B cell (primary cell): ENCODE measurements at regions not wholly inside any gene's neighbourhood (a gene's known extent, or its start where the extent isn't known, plus 50 kb on each side); places are given as distances from the start of the nearest gene placed in this dataset.

Experiments used
- ATAC-seq: fragments of 200-7000 bp; cut with Tn5 transposase; one replicate; pipeline ENCODE4 v1.10.0; 2021; ENCODE audit warnings: low read depth, mild to moderate bottlenecking, moderate number of reproducible peaks, moderate library complexity
- CTCF ChIA-PET: fragments of 350-600 bp; sonication (Branson Sonifier 250); formaldehyde crosslinking; loops from one replicate; lab custom pipeline; 2021; ENCODE audit warnings: antibody characterized with exemption, inconsistent platforms; lab: Charles Lee
- POLR2A ChIA-PET: fragments of 350-600 bp; sonication (Branson Sonifier 250); formaldehyde crosslinking; loops from one replicate; lab custom pipeline; 2021; ENCODE audit warnings: antibody characterized with exemption; lab: Charles Lee
- DNase-seq: peaks from one replicate; pipeline ENCODE4 v3.0.0; 2013
- H2AFZ ChIP-seq: 2 replicates; pipeline ENCODE4 v1.6.1; 2012; ENCODE audit warnings: mild to moderate bottlenecking, low read depth, low read length; ENCODE audit not compliant: insufficient read depth, poor library complexity, severe bottlenecking
- H3K27ac ChIP-seq, 2 donors: 1 replicate in 1 of 2; 2 replicates in 1 of 2; pipeline ENCODE4 v1.5.1; 2012 to 2013; ENCODE audit warnings: low read length in 2 of 2, mild to moderate bottlenecking in 2 of 2, moderate library complexity in 1 of 2
- H3K27me3 ChIP-seq, 4 experiments: fragments of 200-600 bp in 1 of 4; sonication (generic) in 1 of 4; replicated peaks in 1 of 4; 1 replicate in 2 of 4; 2 replicates in 2 of 4; pipeline versions ENCODE4 v1.6.1 to v1.7.0; 2013 to 2016; ENCODE audit warnings: low read length in 3 of 4, mild to moderate bottlenecking in 2 of 4, mixed read lengths in 1 of 4, moderate library complexity in 1 of 4; ENCODE audit not compliant: insufficient read depth in 4 of 4, control insufficient read depth in 3 of 4; ENCODE audit errors: control extremely low read depth in 1 of 4
- H3K36me3 ChIP-seq, 2 experiments: replicated peaks in 1 of 2; 1 replicate in 1 of 2; 2 replicates in 1 of 2; pipeline versions ENCODE4 v1.6.1 to v1.7.1; 2013; ENCODE audit warnings: low read length in 1 of 2; ENCODE audit not compliant: insufficient read depth in 2 of 2, control insufficient read depth in 1 of 2; ENCODE audit errors: control extremely low read depth in 1 of 2, extremely low read depth in 1 of 2
- H3K4me1 ChIP-seq, 2 donors: fragments of 200-600 bp in 1 of 2; sonication (generic) in 1 of 2; 1 replicate in 1 of 2; 2 replicates in 1 of 2; pipeline versions ENCODE4 v1.5.1 to v1.6.1; 2013 to 2017; ENCODE audit warnings: low read length in 2 of 2; ENCODE audit not compliant: control insufficient read depth in 2 of 2, insufficient read depth in 2 of 2
- H3K4me2 ChIP-seq: replicated peaks from 2 replicates; pipeline ENCODE3; 2012; ENCODE audit warnings: mild to moderate bottlenecking, low read depth, low read length; ENCODE audit not compliant: poor library complexity, severe bottlenecking
- H3K4me3 ChIP-seq, 5 experiments: fragments of 200-600 bp in 1 of 5; sonication (generic) in 1 of 5; 1 replicate in 3 of 5; 2 replicates in 2 of 5; pipeline versions ENCODE4 v1.5.1 to v1.7.0; 2011 to 2016; ENCODE audit warnings: low read length in 4 of 5, mild to moderate bottlenecking in 4 of 5, low read depth in 2 of 5, control low read depth in 1 of 5, moderate library complexity in 1 of 5; ENCODE audit not compliant: insufficient read depth in 1 of 5; ENCODE audit errors: control extremely low read depth in 1 of 5, extremely low read depth in 1 of 5
- H3K79me2 ChIP-seq: fragments of 200-600 bp; sonication (generic); one replicate; pipeline ENCODE4 v1.6.0; 2016; ENCODE audit warnings: low read length; ENCODE audit not compliant: control insufficient read depth, insufficient read depth
- H3K9ac ChIP-seq: fragments of 200-600 bp; sonication (generic); 2 replicates; pipeline ENCODE4 v1.6.1; 2017; ENCODE audit warnings: mild to moderate bottlenecking, low read length, moderate library complexity
- H3K9me3 ChIP-seq, 3 donors: one replicate each; pipeline versions ENCODE4 v1.6.1 to v1.7.1; 2013; ENCODE audit warnings: low read length in 2 of 3; ENCODE audit not compliant: control insufficient read depth in 2 of 3, insufficient read depth in 1 of 3; ENCODE audit errors: control extremely low read depth in 1 of 3
- H4K20me1 ChIP-seq: 2 replicates; pipeline ENCODE4 v1.6.0; 2012; ENCODE audit warnings: mild to moderate bottlenecking, low read length; ENCODE audit not compliant: insufficient read depth, control insufficient read depth, poor library complexity, severe bottlenecking
- H3K27ac Mint-ChIP-seq: one replicate; pipeline ENCODE4 v1.8.0; 2021; ENCODE audit warnings: mixed read lengths
- H3K27me3 Mint-ChIP-seq: one replicate; pipeline ENCODE4 v1.8.0; 2021; ENCODE audit warnings: mixed read lengths
- H3K4me1 Mint-ChIP-seq: one replicate; pipeline ENCODE4 v1.8.0; 2021; ENCODE audit warnings: mixed read lengths
- H3K4me3 Mint-ChIP-seq: one replicate; pipeline ENCODE4 v1.8.0; 2021; ENCODE audit warnings: mixed read lengths
- H3K9me3 Mint-ChIP-seq: one replicate; pipeline ENCODE4 v1.8.0; 2022; ENCODE audit warnings: mixed read lengths; ENCODE audit not compliant: insufficient read depth
- EZH2 ChIP-seq: IDR thresholded peaks from 2 replicates; pipeline ENCODE4 v1.6.1; 2012; ENCODE audit warnings: borderline replicate concordance, low read depth, mild to moderate bottlenecking, moderate library complexity, low read length; ENCODE audit not compliant: insufficient read depth, poor library complexity, severe bottlenecking
- WGBS: methylation state at CpG from one replicate; pipeline ENCODE4 v1.1.5; 2013; ENCODE audit warnings: missing lambda C conversion rate; ENCODE audit not compliant: insufficient coverage; 5-methylcytosine and 5-hydroxymethylcytosine counted together
- intact Hi-C: fragments of 100-400 bp; cut with micrococcal nuclease; formaldehyde crosslinking; loops from one replicate; pipeline ENCODE4 v1.10.0; 2022
- TF ChIP-seq, protein P1 (sequence below): fragments of 200-600 bp; IDR thresholded peaks from one replicate; pipeline ENCODE4 v1.8.0; 2022; ENCODE audit warnings: antibody characterized with exemption, mild to moderate bottlenecking

DNA sequence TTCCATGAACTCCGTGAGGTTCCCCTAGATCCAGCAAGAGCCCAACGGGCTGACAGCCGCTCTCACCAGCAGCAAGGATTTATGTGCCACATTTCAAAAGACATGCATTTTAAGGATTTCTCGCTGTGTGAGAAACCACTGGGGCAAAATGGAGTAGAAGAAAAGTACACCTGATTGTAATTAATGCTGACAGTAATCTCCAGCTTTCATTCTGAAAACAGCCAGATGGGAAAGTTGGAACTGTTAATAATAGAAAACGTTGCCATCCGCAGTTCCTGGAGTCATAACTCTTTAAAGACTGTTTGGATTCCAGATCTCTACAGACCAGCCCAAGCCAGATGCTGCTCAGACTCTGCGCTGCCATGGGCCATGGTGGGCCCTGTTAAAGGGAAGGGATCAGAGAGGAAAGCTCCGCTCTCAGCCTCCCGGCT lies 216.9 kb upstream of the GLI3 start:
- Histone ChIP-seq H3K36me3 (no peaks in the 10 kb centered on the region), H3K9ac (no peak overlapping the region), H3K79me2 (no peaks in the 10 kb centered on the region), H3K4me2 (no peak overlapping the region), H4K20me1 (no peaks in the 10 kb centered on the region), H2AFZ (peak overlapping the region; percentile 17), H3K4me1 (no peaks in the 10 kb centered on the region), H3K9me3 (peaks cover 0 to 3% (median 0%) of the 10 kb centered on the region in 3 donors), H3K4me3 (no peak overlapping the region), H3K27me3 (no peaks in the 10 kb centered on the region), H3K27ac (no peak overlapping the region)
- H3K4me3 Mint-ChIP-seq, result no peak overlapping the region
- no peaks in the 10 kb centered on the region for H3K4me1 Mint-ChIP-seq
- ChIA-PET POLR2A (no interaction called here), CTCF (no interaction called here)
- WGBS, result 55% methylated on average over 8 of the region's 9 CpGs
- no peak for TF ChIP-seq EZH2
- TF ChIP-seq, protein P1, sequence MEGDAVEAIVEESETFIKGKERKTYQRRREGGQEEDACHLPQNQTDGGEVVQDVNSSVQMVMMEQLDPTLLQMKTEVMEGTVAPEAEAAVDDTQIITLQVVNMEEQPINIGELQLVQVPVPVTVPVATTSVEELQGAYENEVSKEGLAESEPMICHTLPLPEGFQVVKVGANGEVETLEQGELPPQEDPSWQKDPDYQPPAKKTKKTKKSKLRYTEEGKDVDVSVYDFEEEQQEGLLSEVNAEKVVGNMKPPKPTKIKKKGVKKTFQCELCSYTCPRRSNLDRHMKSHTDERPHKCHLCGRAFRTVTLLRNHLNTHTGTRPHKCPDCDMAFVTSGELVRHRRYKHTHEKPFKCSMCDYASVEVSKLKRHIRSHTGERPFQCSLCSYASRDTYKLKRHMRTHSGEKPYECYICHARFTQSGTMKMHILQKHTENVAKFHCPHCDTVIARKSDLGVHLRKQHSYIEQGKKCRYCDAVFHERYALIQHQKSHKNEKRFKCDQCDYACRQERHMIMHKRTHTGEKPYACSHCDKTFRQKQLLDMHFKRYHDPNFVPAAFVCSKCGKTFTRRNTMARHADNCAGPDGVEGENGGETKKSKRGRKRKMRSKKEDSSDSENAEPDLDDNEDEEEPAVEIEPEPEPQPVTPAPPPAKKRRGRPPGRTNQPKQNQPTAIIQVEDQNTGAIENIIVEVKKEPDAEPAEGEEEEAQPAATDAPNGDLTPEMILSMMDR, result no peak
- H3K27me3 Mint-ChIP-seq, result peaks cover 9% of the 10 kb centered on the region
- DNase-seq (no peak), ATAC-seq (no peak)
- intact Hi-C loops, result no loop called here
- H3K27ac Mint-ChIP-seq, result no peak overlapping the region
- H3K9me3 Mint-ChIP-seq, result no peaks in the 10 kb centered on the region

DNA sequence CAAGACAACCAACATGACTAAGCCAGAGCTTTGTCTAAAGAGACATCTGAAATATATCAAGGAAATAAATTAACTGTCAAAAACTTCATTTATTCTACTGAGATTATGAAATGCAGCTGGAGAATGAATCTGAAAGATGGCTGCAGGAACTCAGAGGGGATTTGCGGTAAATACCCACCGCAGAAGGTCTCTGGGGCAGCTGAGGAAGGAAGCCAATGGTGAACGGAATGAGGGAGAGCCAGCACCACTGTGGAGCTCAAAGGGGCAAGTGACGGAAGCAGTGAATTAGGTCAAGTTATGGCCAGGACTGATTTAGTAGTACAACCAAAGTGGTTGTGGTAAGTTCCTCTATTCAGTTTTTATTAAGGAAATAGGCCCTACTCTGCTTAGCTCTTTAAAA lies 215.3 kb upstream of the GLI3 start:
- ChIA-PET CTCF (no interaction called here), POLR2A (no interaction called here)
- Histone ChIP-seq H3K27me3 (no peaks in the 10 kb centered on the region), H4K20me1 (no peaks in the 10 kb centered on the region), H3K9me3 (peaks cover 0 to 3% (median 0%) of the 10 kb centered on the region in 3 donors), H3K27ac (no peak overlapping the region), H2AFZ (no peak overlapping the region), H3K4me3 (no peak overlapping the region), H3K4me2 (no peak overlapping the region), H3K79me2 (no peaks in the 10 kb centered on the region), H3K9ac (no peak overlapping the region), H3K36me3 (no peaks in the 10 kb centered on the region), H3K4me1 (no peaks in the 10 kb centered on the region)
- H3K9me3 Mint-ChIP-seq, result no peaks in the 10 kb centered on the region
- no peak overlapping the region for H3K27ac Mint-ChIP-seq
- DNase-seq (no peak), ATAC-seq (no peak)
- peaks cover 9% of the 10 kb centered on the region for H3K27me3 Mint-ChIP-seq
- no peak overlapping the region for H3K4me3 Mint-ChIP-seq
- no peak for TF ChIP-seq EZH2
- TF ChIP-seq, protein P1, result no peak
- no peaks in the 10 kb centered on the region for H3K4me1 Mint-ChIP-seq
- intact Hi-C loops, result no loop called here
- WGBS, result 6% methylated on average over 4 of the region's 4 CpGs
